ENCODE measurements at regions not wholly inside any gene's neighbourhood (a gene's known extent, or its start where the extent isn't known, plus 50 kb on each side); places are given as distances from the start of the nearest gene placed in this dataset.
A peak's percentile ranks its signal among the peaks of the same experiment; 100 is the strongest.
"Not testable (repeated sequence)": the region's sequence is repeated elsewhere in the genome, so short reads cannot be mapped to it uniquely, and the experiment has no call there.

DNA sequence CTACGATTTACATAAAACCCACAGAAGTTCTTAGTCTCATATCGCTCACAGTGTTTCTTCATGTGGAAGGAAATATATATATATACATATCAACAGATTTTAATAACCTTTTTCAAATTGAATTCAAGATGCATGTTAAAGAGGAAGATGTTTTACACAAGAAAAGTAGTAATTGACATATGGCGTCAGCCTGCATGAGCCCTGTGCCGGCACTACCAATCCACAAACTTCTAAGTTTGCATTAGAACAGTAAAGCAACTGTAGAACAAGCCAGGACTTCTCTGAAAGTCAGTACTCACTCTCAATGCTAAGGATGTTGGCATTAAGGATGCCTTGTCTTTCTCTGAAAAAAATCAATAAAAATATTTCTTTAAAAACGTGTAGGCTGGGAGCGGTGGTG, 441.3 kb upstream of the SMIM31 start:
- no peak for DNase-seq (ENCODE audit: low spot score)

- DNase-seq (ENCODE audit: low spot score): peak; percentile 63
Measured at GRCh38 chr4:164313853-164314252, 440.1 kb upstream of the SMIM31 start.

GRCh38 chr4:164318350-164318749, 435.6 kb upstream of the SMIM31 start:
- DNase-seq (ENCODE audit: low spot score): no peak

GRCh38 chr4:164319688-164320087, 434.2 kb upstream of the SMIM31 start:
- DNase-seq (ENCODE audit: low spot score): no peak

DNA sequence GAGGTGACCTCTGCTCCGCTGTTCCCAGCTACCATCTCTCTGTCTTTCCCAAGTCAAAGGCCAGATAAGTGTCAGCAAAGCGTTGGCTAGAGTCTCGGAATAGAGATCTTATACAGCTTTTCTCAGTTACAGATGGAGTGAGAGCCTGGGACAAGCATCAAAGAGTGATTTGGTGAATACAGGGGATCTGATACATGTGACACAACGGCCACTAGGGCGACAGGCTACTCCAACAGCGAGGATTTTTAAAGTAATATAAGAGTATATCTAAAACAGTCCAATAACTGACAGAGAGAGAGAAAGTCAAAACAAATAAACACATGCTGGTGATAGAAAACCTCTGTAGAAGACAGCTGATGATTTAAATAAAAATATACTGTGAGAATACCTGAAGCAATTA, 433.1 kb upstream of the SMIM31 start:
- no peak for DNase-seq (ENCODE audit: low spot score)

DNA sequence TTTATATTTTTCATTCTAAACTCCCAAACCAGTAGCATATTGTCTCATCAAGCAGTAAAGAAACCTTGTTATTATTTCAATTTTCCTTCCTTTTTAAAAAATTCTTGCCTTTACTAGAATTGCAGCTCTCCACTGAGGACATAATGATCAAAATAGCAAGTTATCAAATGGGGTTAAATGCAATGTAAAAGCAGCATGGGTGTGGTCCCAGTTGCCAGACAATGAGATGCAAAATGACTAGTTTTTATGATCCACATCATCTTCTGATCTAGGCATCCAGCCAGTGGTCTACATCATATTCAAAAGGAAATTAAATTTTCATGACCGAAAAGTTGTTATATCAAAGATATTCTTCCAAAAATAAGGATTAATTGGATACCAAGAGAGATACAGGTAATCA, 427.9 kb upstream of the SMIM31 start:
- DNase-seq (ENCODE audit: low spot score): no peak

DNA sequence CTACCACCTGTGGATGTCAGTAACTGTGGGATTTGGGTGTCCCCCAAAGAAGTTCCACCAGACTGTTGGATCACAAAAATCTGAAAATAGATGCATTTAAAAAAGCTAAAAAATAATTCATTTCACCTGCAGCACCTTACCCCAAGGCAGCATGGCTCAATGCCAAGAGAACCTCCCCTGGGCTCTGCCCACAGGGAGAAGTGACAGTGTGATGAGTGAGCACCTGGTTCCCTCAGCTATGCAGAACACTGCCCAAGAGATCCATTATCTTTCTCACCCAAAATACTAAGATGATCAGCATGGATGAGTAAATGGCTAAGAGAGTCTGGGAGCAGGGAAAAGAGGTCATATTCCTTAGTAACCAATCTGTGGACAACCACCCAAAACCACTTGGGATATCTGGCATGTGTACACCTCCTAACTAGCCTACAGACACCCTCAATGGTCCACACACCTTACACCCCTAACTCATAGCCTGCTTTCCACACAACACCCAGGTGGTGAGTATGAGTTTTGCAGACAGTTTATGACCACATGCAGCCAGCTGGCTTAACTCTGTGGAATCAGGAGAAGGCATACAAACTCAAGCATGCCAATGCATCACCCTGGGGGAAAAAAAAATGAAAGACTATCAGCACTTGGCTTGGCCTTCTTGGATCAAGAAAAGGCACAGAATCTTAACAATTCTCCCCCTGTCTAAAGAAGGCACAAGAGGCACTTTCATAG, 416.5 kb upstream of the SMIM31 start:
- no peak for DNase-seq (ENCODE audit: low spot score)

- DNase-seq (ENCODE audit: low spot score): no peak
Measured at GRCh38 chr4:164343472-164343976, 410.4 kb upstream of the SMIM31 start.

DNA sequence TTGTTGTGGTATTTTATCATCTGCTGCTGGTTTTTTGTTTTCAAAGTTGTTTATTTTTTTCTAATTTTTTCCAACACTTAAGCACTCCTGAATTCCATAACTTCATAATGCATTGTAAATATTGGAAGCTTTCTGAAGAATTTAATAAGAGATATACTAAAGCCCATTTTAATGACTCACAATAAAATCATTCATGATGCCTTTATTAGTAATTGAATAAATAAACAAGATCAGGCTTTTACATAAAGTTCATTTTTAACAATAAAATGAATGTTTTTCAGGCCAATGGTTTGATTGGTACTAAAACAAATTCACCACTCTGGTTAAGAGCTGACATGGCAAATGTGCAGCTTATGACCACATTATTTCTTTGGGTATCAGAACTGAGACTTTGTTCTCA, 408.2 kb upstream of the SMIM31 start:
- DNase-seq (ENCODE audit: low spot score): no peak

DNA sequence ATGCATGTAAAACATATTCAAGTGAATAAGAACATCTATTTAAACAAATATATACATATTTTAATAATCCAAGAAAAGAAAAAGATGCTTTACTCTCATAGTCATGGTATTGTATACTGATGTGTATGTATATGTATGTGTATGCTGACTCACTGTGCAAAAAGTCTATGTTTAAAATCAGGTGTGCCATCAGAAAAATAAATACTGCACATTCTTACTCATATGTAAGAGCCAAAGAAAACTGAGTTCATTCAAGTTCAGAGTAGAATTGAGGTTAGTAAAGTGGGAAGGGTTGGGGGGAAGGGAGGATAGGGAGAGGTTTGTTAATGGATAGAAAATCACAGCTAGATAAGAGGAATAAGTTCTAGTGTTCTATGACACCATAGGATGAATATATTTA, 403.9 kb upstream of the SMIM31 start:
- no peak for DNase-seq (ENCODE audit: low spot score)

- DNase-seq (ENCODE audit: low spot score): not testable (repeated sequence)
Measured at GRCh38 chr4:164350716-164351115, 403.2 kb upstream of the SMIM31 start.

DNA sequence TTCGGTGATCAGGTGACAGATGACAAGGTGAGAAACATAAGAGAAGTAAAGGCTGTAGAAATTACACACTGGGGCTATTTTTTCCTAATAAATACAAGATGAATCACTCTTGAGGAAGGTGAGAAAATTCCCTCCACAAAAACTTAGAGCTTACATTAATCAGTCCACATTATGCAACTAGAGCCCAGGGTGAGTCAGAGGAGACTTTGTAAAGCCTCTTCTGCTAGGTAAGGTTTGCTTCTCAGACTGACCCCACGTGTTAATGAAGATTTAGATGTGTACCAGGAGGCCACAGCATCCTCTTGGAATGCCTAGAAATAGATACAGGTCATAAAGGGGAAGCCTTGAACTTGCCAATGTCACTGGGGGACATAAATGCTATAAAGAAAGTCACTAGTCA, 396.0 kb upstream of the SMIM31 start:
- DNase-seq (ENCODE audit: low spot score): no peak

GRCh38 chr4:164358400-164358799, 395.5 kb upstream of the SMIM31 start:
- no peak for DNase-seq (ENCODE audit: low spot score)

DNA sequence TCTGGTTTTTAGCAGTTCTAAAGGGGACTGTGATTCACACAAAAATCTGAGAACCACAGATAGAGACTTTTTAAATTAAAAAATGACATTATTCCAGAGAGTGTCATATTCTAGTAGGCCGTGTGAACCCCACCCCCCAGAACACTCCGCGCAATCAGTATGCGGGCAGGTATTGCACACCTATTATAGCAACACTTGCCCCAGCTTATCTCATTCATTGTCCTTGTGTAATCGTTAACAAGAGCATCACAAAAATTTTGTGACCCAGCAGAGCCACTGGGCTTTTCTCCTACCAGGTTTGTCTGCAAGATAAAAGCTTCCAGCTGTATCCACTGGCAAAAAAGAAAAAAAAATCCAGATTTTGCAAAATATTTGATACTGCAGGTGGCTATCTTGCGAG, 394.1 kb upstream of the SMIM31 start:
- no peak for DNase-seq (ENCODE audit: low spot score)

- no peak for DNase-seq (ENCODE audit: low spot score)
Measured at GRCh38 chr4:164368894-164369293, 385.0 kb upstream of the SMIM31 start.

GRCh38 chr4:164373021-164373420, 380.9 kb upstream of the SMIM31 start:
- no peak for DNase-seq (ENCODE audit: low spot score)

DNA sequence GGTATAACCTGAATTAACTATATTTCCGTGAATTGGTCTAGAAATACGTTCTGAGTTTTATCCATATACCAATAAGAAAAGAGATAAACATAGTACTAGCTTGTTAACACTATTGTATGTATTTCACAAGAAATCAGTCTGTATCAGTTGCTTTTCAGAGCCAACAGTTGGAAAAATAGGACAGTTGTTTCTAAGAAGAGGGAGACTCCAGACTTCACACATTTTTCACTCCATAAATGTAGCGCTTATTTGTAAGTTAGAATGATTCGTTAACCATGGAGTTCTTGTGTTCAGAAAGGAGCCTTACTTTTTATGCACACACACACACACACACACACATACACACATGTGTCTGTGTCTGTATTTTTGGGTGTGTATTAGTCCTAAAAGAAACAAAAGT, 376.7 kb upstream of the SMIM31 start:
- DNase-seq (ENCODE audit: low spot score): no peak

DNA sequence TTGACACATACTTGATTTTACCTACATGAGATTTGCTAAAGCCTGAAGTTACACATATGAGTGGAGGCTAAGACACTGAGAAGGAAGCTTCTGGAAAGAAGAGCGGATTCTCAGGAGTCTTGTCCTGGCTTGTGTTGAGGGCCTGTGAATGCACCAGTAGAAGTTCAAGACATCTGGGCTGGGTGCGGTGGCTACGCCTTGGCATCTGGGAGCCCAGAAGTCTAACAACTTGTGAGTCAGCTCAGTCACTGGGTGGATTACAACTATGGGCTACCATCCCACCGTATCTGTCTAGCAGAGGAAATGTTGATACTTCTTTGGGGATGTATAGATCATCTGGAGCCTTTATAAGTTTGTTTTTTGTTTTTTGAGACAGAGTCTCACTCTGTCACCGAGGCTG, 375.6 kb upstream of the SMIM31 start:
- no peak for DNase-seq (ENCODE audit: low spot score)

DNA sequence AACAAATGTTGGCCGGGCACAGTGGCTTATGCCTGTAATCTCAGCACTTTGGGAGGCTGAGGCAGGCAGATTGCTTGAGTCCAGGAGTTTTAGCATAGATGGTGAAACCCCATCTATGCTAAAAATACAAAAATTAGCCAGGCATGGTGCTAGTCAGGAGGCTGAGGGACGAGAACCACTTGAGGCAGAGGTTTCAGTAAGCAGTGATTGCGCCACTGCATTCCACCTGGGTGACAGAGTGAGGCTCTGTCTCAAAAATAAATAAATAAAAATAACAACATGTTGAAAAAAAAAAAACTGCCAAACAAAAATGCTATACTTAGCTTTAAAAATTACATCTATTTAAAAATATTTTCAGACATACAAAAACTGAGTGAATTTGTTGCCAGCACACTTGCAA, 374.2 kb upstream of the SMIM31 start:
- no peak for DNase-seq (ENCODE audit: low spot score)

- no peak for DNase-seq (ENCODE audit: low spot score)
Measured at GRCh38 chr4:164381859-164382258, 372.1 kb upstream of the SMIM31 start.

DNA sequence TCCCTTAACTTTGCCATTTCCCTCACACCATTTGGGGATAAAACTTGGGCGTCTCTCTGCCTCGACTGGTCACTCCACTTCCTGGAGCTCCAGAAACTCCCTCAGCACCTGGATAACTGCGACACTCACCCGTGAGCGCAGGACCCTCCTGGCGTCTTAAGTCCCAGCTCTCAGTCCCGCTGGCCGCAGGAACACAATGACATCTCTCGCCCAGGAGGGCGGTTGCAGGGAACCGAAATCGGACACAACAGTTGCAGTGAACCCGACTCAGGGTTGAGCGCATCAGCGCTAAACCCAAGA, 370.9 kb upstream of the SMIM31 start:
- DNase-seq (ENCODE audit: low spot score): no peak

- peak; percentile 94 for DNase-seq (ENCODE audit: low spot score)
Measured at GRCh38 chr4:164383358-164384220, 370.3 kb upstream of the SMIM31 start.

DNA sequence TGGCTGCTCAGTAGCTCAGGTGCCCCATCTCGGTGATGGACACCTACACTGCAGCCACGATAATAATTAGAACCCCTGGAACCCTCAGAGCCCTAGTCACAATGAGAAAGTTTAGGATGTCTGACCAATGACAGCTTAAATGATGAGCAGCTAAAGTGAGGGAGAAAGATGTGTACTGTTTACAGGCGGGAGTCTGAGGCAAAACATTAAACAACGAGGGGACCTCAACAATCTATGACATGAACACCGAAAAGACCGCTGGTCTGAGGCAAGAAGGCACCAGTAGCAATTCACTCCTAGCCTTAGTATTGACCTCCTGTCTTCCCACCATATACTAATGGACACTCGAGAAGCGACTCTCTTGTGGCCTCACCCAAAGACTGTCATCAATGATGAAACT, 369.5 kb upstream of the SMIM31 start:
- DNase-seq (ENCODE audit: low spot score): no peak
